ENCODE measurements at regions not wholly inside any gene's neighbourhood (a gene's known extent, or its start where the extent isn't known, plus 50 kb on each side); places are given as distances from the start of the nearest gene placed in this dataset.

GRCh38 chr3:15151166-15151565, 52.2 kb upstream of the RBSN start:
- TF ChIP-seq CTCF (conservative IDR thresholded peaks at IDR 0.05) = no peak
- H3K4me3 Mint-ChIP-seq = no peak overlapping the region
- no peaks in the 10 kb centered on the region for H3K9me3 Mint-ChIP-seq
- no peaks in the 10 kb centered on the region for H3K4me1 Mint-ChIP-seq (ENCODE audit: unreplicated experiment)
- H3K36me3 Mint-ChIP-seq = no peaks in the 10 kb centered on the region
- no peak for DNase-seq (ENCODE audit: extremely low spot score, unreplicated experiment)
- no peak overlapping the region for H3K27ac Mint-ChIP-seq
- peaks cover 66% of the 10 kb centered on the region for H3K27me3 Mint-ChIP-seq

GRCh38 chr3:15152184-15152583, 53.2 kb upstream of the RBSN start:
- Mint-ChIP-seq H3K9me3 (no peaks in the 10 kb centered on the region), H3K27me3 (peaks cover 67% of the 10 kb centered on the region), H3K27ac (no peak overlapping the region), H3K36me3 (no peaks in the 10 kb centered on the region), H3K4me3 (no peak overlapping the region), H3K4me1 (ENCODE audit: unreplicated experiment) (no peaks in the 10 kb centered on the region)
- no peak for DNase-seq (ENCODE audit: extremely low spot score, unreplicated experiment)
- TF ChIP-seq CTCF (conservative IDR thresholded peaks at IDR 0.05) = no peak

GRCh38 chr3:15153103-15153502, 52.9 kb upstream of the CAPN7 start:
- no peak overlapping the region for H3K27ac Mint-ChIP-seq
- H3K9me3 Mint-ChIP-seq = no peaks in the 10 kb centered on the region
- no peaks in the 10 kb centered on the region for H3K4me1 Mint-ChIP-seq (ENCODE audit: unreplicated experiment)
- H3K36me3 Mint-ChIP-seq = no peaks in the 10 kb centered on the region
- peaks cover 68% of the 10 kb centered on the region for H3K27me3 Mint-ChIP-seq
- no peak for DNase-seq (ENCODE audit: extremely low spot score, unreplicated experiment)
- no peak overlapping the region for H3K4me3 Mint-ChIP-seq
- TF ChIP-seq CTCF (conservative IDR thresholded peaks at IDR 0.05) = no peak

GRCh38 chr3:15154326-15154725, 51.7 kb upstream of the CAPN7 start:
- H3K36me3 Mint-ChIP-seq = no peaks in the 10 kb centered on the region
- no peak for TF ChIP-seq CTCF (conservative IDR thresholded peaks at IDR 0.05)
- H3K4me3 Mint-ChIP-seq = no peak overlapping the region
- DNase-seq (ENCODE audit: extremely low spot score, unreplicated experiment) = no peak
- no peaks in the 10 kb centered on the region for H3K9me3 Mint-ChIP-seq
- H3K27ac Mint-ChIP-seq = no peak overlapping the region
- H3K27me3 Mint-ChIP-seq = peaks cover 66% of the 10 kb centered on the region
- no peaks in the 10 kb centered on the region for H3K4me1 Mint-ChIP-seq (ENCODE audit: unreplicated experiment)

GRCh38 chr3:15155840-15156360, 50.1 kb upstream of the CAPN7 start:
- no peak overlapping the region for H3K27ac Mint-ChIP-seq

More at GRCh38 chr3:15155840-15156360, 50.1 kb upstream of the CAPN7 start:
- Mint-ChIP-seq H3K4me1 (ENCODE audit: unreplicated experiment) (no peaks in the 10 kb centered on the region), H3K4me3 (no peak overlapping the region), H3K9me3 (no peaks in the 10 kb centered on the region), H3K36me3 (no peaks in the 10 kb centered on the region), H3K27me3 (peaks cover 68% of the 10 kb centered on the region)
- no peak for DNase-seq (ENCODE audit: extremely low spot score, unreplicated experiment)
- TF ChIP-seq CTCF (conservative IDR thresholded peaks at IDR 0.05) = no peak
